ENCODE measurements at regions not wholly inside any gene's neighbourhood (a gene's known extent, or its start where the extent isn't known, plus 50 kb on each side); places are given as distances from the start of the nearest gene placed in this dataset.
"Not testable (repeated sequence)": the region's sequence is repeated elsewhere in the genome, so short reads cannot be mapped to it uniquely, and the experiment has no call there.

DNA sequence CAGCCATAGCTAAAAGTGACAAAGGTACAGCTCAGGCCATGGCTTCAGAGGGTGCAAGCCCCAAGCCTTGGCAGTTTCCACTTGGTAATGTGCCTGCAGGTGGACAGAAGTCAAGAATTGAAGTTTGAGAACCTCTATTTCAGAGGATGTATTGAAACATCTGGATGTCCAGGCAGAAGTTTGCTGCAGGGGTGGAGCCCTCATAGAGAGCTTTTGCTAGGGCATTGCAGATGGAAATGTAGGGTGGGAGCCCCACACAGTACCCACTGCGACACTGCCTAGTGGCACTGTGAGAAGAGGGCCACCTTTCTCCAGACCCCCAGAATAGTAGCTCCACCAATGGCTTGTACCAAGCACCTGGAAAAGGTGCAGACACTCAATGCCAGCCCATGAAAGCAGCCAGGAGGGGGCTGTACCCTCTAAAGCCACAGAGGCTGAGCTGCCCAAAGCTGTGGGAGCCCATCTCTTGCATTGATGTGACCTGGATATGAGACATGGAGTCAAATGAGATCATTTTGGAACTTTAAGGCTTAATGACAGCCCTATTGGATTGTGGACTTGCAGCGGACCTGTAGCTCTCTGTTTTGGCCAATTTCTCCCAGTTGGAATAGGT, 1299.4 kb upstream of the MAP3K7 start:
- Histone ChIP-seq H3K27ac (replicated peaks) (no peak overlapping the region), H3K4me3 (replicated peaks; ENCODE audit: insufficient read depth, low read length) (no peak overlapping the region), H3K27me3 (ENCODE audit: insufficient read depth, poor library complexity, severe bottlenecking) (no peaks in the 10 kb centered on the region)
- DNase-seq (ENCODE audit: low read depth in 1 of 2, low spot score in 1 of 2): no peak
- TF ChIP-seq, protein P1, sequence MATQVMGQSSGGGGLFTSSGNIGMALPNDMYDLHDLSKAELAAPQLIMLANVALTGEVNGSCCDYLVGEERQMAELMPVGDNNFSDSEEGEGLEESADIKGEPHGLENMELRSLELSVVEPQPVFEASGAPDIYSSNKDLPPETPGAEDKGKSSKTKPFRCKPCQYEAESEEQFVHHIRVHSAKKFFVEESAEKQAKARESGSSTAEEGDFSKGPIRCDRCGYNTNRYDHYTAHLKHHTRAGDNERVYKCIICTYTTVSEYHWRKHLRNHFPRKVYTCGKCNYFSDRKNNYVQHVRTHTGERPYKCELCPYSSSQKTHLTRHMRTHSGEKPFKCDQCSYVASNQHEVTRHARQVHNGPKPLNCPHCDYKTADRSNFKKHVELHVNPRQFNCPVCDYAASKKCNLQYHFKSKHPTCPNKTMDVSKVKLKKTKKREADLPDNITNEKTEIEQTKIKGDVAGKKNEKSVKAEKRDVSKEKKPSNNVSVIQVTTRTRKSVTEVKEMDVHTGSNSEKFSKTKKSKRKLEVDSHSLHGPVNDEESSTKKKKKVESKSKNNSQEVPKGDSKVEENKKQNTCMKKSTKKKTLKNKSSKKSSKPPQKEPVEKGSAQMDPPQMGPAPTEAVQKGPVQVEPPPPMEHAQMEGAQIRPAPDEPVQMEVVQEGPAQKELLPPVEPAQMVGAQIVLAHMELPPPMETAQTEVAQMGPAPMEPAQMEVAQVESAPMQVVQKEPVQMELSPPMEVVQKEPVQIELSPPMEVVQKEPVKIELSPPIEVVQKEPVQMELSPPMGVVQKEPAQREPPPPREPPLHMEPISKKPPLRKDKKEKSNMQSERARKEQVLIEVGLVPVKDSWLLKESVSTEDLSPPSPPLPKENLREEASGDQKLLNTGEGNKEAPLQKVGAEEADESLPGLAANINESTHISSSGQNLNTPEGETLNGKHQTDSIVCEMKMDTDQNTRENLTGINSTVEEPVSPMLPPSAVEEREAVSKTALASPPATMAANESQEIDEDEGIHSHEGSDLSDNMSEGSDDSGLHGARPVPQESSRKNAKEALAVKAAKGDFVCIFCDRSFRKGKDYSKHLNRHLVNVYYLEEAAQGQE (IDR thresholded peaks at IDR 0.05; ENCODE audit: insufficient replicate concordance, low read depth): no peak
- TF ChIP-seq GABPA (IDR thresholded peaks at IDR 0.05; ENCODE audit: low read depth) (no peak), SPI1 (IDR thresholded peaks at IDR 0.05; ENCODE audit: borderline replicate concordance, low read depth) (no peak)

DNA sequence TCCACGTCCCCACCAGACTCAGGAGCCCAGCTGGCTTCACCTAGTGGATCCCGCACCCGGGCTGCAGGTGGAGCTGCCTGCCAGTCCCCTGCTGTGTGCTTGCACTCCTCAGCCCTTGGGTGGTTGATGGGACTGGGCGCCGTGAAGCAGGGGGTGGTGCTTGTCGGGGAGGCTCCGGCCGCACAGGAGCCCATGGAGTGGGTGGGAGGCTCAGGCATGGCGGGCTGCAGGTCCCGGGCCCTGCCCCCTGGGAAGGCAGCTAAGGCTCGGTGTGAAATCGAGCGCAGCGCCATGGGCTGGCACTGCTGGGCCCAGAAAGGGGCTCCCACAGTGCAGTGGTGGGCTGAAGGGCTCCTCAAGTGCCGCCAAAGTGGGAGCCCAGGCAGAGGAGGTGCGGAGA, 1294.9 kb upstream of the MAP3K7 start:
- H3K27ac ChIP-seq (replicated peaks); H3K4me3 ChIP-seq (replicated peaks; ENCODE audit: insufficient read depth, low read length); DNase-seq (ENCODE audit: low read depth in 1 of 2, low spot score in 1 of 2); H3K27me3 ChIP-seq (ENCODE audit: insufficient read depth, poor library complexity, severe bottlenecking): not testable (repeated sequence)

DNA sequence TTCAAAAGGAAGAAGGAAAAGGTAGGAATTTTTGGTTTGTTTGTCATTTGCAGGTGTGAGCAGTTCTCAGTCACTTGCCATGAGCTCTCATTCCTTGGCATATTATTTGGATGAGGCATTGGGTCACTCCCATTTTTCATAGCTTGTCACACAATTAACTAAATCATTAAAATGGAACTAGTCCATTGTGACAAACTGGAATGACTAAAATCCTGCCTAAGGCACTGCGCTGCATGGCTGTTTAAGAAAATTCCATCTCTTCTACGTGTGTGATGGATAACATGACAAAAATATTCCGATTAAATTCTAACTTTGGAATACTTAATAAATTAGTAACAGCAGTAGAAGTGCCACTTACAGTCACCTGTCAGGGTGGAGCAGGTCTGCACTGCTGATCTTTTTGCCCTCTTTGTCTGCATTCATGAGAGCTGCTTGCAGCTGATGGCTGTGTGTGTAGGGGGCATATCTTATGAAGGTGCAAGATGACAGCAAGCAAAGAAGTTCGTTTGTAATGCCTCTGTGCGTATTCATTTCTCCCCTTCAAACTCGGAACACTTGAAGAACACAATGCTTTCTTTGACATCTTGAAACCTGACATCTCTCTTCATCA, 1292.6 kb upstream of the MAP3K7 start:
- Histone ChIP-seq H3K27me3 (ENCODE audit: insufficient read depth, poor library complexity, severe bottlenecking) (no peaks in the 10 kb centered on the region), H3K27ac (replicated peaks) (no peak overlapping the region), H3K4me3 (replicated peaks; ENCODE audit: insufficient read depth, low read length) (no peak overlapping the region)
- DNase-seq (ENCODE audit: low read depth in 1 of 2, low spot score in 1 of 2): no peak
- TF ChIP-seq, protein P2, sequence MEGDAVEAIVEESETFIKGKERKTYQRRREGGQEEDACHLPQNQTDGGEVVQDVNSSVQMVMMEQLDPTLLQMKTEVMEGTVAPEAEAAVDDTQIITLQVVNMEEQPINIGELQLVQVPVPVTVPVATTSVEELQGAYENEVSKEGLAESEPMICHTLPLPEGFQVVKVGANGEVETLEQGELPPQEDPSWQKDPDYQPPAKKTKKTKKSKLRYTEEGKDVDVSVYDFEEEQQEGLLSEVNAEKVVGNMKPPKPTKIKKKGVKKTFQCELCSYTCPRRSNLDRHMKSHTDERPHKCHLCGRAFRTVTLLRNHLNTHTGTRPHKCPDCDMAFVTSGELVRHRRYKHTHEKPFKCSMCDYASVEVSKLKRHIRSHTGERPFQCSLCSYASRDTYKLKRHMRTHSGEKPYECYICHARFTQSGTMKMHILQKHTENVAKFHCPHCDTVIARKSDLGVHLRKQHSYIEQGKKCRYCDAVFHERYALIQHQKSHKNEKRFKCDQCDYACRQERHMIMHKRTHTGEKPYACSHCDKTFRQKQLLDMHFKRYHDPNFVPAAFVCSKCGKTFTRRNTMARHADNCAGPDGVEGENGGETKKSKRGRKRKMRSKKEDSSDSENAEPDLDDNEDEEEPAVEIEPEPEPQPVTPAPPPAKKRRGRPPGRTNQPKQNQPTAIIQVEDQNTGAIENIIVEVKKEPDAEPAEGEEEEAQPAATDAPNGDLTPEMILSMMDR (IDR thresholded peaks at IDR 0.05; ENCODE audit: insufficient read depth, low read length): no peak
- TF ChIP-seq SPI1 (IDR thresholded peaks at IDR 0.05; ENCODE audit: borderline replicate concordance, low read depth) (no peak), GABPA (IDR thresholded peaks at IDR 0.05; ENCODE audit: low read depth) (no peak), POLR2AphosphoS5 (IDR thresholded peaks at IDR 0.05; ENCODE audit: low read depth) (no peak)
- TF ChIP-seq, protein P1 (IDR thresholded peaks at IDR 0.05; ENCODE audit: insufficient replicate concordance, low read depth): no peak

DNA sequence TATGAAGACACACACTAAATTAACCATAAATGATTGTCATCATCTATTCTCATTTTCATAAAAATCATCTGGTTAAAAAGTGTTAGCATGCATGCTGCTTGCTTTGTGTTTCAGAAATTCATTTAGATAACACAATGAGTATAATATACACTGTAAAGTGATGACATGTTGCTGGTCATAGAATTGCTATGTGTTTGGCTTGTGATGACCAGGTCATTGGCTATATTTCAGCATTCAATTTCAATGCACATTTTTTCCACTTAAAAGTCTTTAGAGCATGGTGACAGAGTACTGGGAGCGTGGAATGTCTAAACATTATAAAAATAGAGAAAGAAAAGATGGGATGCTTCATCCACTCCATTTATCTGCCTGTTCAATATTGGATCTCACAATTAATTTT, 1291.1 kb upstream of the MAP3K7 start:
- Histone ChIP-seq H3K27me3 (ENCODE audit: insufficient read depth, poor library complexity, severe bottlenecking) (no peaks in the 10 kb centered on the region), H3K27ac (replicated peaks) (no peak overlapping the region), H3K4me3 (replicated peaks; ENCODE audit: insufficient read depth, low read length) (no peak overlapping the region)
- no peak for DNase-seq (ENCODE audit: low read depth in 1 of 2, low spot score in 1 of 2)
- TF ChIP-seq SPI1 (IDR thresholded peaks at IDR 0.05; ENCODE audit: borderline replicate concordance, low read depth) (no peak), POLR2AphosphoS5 (IDR thresholded peaks at IDR 0.05; ENCODE audit: low read depth) (no peak), GABPA (IDR thresholded peaks at IDR 0.05; ENCODE audit: low read depth) (no peak)
- TF ChIP-seq, protein P2 (IDR thresholded peaks at IDR 0.05; ENCODE audit: insufficient read depth, low read length): no peak
- TF ChIP-seq, protein P1 (IDR thresholded peaks at IDR 0.05; ENCODE audit: insufficient replicate concordance, low read depth): no peak
